CD8-positive, alpha-beta memory T cell (primary cell): ENCODE measurements at regions not wholly inside any gene's neighbourhood (a gene's known extent, or its start where the extent isn't known, plus 50 kb on each side); places are given as distances from the start of the nearest gene placed in this dataset.
"Not testable (repeated sequence)": the region's sequence is repeated elsewhere in the genome, so short reads cannot be mapped to it uniquely, and the experiment has no call there.

Experiments
- CTCF ChIA-PET: fragments of 350-600 bp; sonication (Branson Sonifier 250); formaldehyde crosslinking; loops from one replicate; lab custom pipeline; 2021; ENCODE audit warnings: antibody characterized with exemption; lab: Charles Lee
- POLR2A ChIA-PET: fragments of 350-600 bp; sonication (Branson Sonifier 250); formaldehyde crosslinking; loops from one replicate; lab custom pipeline; 2021; ENCODE audit warnings: antibody characterized with exemption; lab: Charles Lee
- DNase-seq, 5 donors: peaks; one replicate each; pipeline versions ENCODE4 v3.0.0 to v3.0.0-alpha.2; 2020 to 2022; ENCODE audit warnings: mixed read lengths in 1 of 5
- H3K27ac ChIP-seq: one replicate; pipeline ENCODE4 v1.7.0; 2013; ENCODE audit warnings: low read depth, mild to moderate bottlenecking, low read length, moderate library complexity
- H3K27me3 ChIP-seq: 2 replicates; pipeline ENCODE4 v1.7.0; 2013; ENCODE audit warnings: low read length, mild to moderate bottlenecking; ENCODE audit not compliant: insufficient read depth, poor library complexity, severe bottlenecking
- H3K36me3 ChIP-seq: 2 replicates; pipeline ENCODE4 v1.7.0; 2013; ENCODE audit warnings: mild to moderate bottlenecking, low read length, moderate library complexity; ENCODE audit not compliant: insufficient read depth
- H3K4me1 ChIP-seq: 2 replicates; pipeline ENCODE4 v1.7.0; 2013; ENCODE audit warnings: mild to moderate bottlenecking, low read length, moderate library complexity; ENCODE audit not compliant: insufficient read depth
- H3K4me3 ChIP-seq: 2 replicates; pipeline ENCODE4 v1.7.0; 2013; ENCODE audit warnings: mild to moderate bottlenecking, low read length
- H3K9me3 ChIP-seq: 2 replicates; pipeline ENCODE4 v1.7.0; 2013; ENCODE audit warnings: mild to moderate bottlenecking, low read length
- H3K27ac Mint-ChIP-seq, 8 donors: one replicate each; pipeline ENCODE4 v1.8.0; 2020 to 2021; ENCODE audit warnings: mixed read lengths in 8 of 8, mild to moderate bottlenecking in 6 of 8, inconsistent platforms in 3 of 8, moderate library complexity in 3 of 8
- H3K27me3 Mint-ChIP-seq, 2 donors: one replicate each; pipeline ENCODE4 v1.8.0; 2020 to 2021; ENCODE audit warnings: mixed read lengths in 2 of 2, mild to moderate bottlenecking in 1 of 2, moderate library complexity in 1 of 2
- H3K36me3 Mint-ChIP-seq, 3 donors: one replicate each; pipeline ENCODE4 v1.8.0; 2020 to 2021; ENCODE audit warnings: mixed read lengths in 3 of 3, inconsistent platforms in 1 of 3, mild to moderate bottlenecking in 1 of 3
- H3K4me1 Mint-ChIP-seq, 3 donors: one replicate each; pipeline ENCODE4 v1.8.0; 2020 to 2021; ENCODE audit warnings: mixed read lengths in 3 of 3, inconsistent platforms in 1 of 3, mild to moderate bottlenecking in 1 of 3
- H3K4me3 Mint-ChIP-seq, 7 donors: one replicate each; pipeline ENCODE4 v1.8.0; 2020 to 2021; ENCODE audit warnings: mixed read lengths in 7 of 7, mild to moderate bottlenecking in 6 of 7, moderate library complexity in 4 of 7, inconsistent platforms in 2 of 7
- H3K9me3 Mint-ChIP-seq, 5 donors: one replicate each; pipeline ENCODE4 v1.8.0; 2020 to 2022; ENCODE audit warnings: mixed read lengths in 5 of 5, mild to moderate bottlenecking in 3 of 5, moderate library complexity in 2 of 5, inconsistent platforms in 1 of 5

DNA sequence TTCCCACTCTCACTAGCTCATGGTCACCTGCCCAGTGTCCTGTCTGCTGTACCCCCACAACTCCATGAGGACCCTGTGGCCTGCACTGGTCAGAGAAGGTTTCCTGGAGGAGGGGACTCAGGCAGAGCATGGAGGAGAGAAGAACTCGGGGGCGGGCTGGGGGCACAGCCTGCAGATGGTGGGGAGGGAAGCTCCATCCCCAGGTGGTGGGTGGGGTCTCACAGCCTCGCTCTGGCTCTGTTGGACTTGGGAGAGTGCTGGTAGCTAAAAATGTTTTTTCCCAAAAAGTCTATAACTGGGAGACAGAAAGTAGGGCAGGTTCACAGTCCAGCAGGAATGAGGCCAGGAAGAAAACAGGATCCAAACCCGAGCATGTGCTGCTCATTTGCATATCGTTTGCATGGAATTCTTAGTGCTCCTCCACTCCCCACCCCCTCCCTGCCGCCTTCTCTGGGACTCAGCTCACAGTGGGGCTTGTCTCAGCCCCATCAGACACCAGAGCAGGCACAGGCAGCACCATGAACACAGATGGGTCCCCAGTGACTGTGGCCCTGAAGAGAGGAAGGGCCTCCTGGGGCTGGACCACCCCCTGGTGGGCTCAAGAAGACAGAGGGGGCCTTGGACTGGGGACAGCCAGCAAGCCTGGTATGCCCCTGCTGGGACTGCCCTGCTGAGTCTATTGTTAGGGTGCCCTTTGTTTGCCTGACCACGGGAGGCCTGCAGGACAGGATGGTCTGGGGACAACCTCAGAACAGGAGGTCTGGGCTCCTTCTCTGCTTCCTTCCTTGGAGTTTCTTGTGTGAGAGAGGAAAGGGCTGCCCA lies 67.0 kb upstream of the SFSWAP start:
- H3K27ac Mint-ChIP-seq = no peak overlapping the region
- no peaks in the 10 kb centered on the region for H3K4me1 Mint-ChIP-seq
- H3K36me3 ChIP-seq = no peaks in the 10 kb centered on the region
- ChIA-PET POLR2A (no interaction called here), CTCF (no interaction called here)
- H3K36me3 Mint-ChIP-seq = peaks cover 0 to 5% (median 0%) of the 10 kb centered on the region in 3 donors
- H3K4me1 ChIP-seq = no peaks in the 10 kb centered on the region
- DNase-seq = no peak
- H3K27me3 Mint-ChIP-seq = peaks cover 8 to 14% of the 10 kb centered on the region in 2 donors
- H3K9me3 Mint-ChIP-seq = no peaks in the 10 kb centered on the region
- H3K27me3 ChIP-seq = no peaks in the 10 kb centered on the region
- no peak overlapping the region for H3K4me3 ChIP-seq
- H3K4me3 Mint-ChIP-seq = no peak overlapping the region
- no peaks in the 10 kb centered on the region for H3K9me3 ChIP-seq
- H3K27ac ChIP-seq = no peak overlapping the region

DNA sequence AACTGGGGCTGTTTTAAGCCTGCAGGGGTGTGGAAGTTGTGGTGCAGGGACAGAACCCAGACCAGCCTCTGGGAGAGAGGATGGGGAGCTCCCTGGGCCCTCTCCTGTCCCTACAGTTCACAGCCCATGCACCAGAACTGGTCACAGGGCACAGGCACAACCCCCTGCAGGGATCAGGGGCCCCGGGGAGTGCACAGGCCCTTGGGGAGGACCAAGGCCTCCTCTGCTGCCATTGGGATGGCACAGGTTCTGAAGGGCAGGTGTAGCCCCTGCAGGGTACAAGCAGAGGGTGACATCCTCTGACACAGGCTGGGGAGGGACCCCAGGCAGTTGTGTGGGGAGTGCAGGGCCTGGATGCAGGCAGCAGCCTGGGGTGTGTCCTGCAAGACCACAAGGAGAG lies 66.4 kb upstream of the SFSWAP start:
- Mint-ChIP-seq H3K4me3 (no peak overlapping the region), H3K27ac (no peak overlapping the region), H3K4me1 (no peaks in the 10 kb centered on the region), H3K36me3 (peaks cover 0 to 5% (median 0%) of the 10 kb centered on the region in 3 donors), H3K9me3 (no peaks in the 10 kb centered on the region), H3K27me3 (peaks cover 9 to 14% of the 10 kb centered on the region in 2 donors)
- Histone ChIP-seq H3K27me3 (no peaks in the 10 kb centered on the region), H3K9me3 (no peaks in the 10 kb centered on the region), H3K4me1 (no peaks in the 10 kb centered on the region), H3K4me3 (no peak overlapping the region), H3K27ac (no peak overlapping the region), H3K36me3 (no peaks in the 10 kb centered on the region)
- no peak for DNase-seq
- ChIA-PET CTCF (no interaction called here), POLR2A (no interaction called here)

DNA sequence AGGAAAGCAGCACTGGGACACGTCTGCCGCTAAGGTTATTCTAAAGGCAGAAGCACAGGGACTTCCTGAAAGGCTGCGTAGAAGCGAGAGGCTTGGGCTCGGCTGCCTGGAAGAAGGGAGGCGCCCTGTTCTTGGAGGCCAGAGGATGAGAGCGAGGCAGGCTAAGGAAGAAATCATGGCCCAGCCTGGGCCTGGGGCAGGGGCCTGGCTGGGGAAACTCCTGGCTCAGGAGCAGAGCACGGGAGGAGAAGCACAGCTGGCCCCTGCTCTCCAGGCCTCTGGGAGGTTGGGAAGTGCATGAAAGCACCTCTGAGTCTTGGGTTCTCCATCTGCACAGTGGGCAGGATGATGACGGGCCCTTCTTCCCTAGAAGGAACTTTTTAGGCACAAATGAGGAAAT lies 66.0 kb upstream of the SFSWAP start:
- H3K27ac Mint-ChIP-seq, CTCF ChIA-PET, H3K4me3 ChIP-seq, H3K4me1 Mint-ChIP-seq, H3K36me3 ChIP-seq, H3K9me3 Mint-ChIP-seq, H3K27ac ChIP-seq, H3K9me3 ChIP-seq, H3K4me1 ChIP-seq, H3K36me3 Mint-ChIP-seq, DNase-seq, POLR2A ChIA-PET, H3K4me3 Mint-ChIP-seq, H3K27me3 ChIP-seq: not testable (repeated sequence)
- H3K27me3 Mint-ChIP-seq = peaks cover 12 to 13% of the 10 kb centered on the region in 2 donors

DNA sequence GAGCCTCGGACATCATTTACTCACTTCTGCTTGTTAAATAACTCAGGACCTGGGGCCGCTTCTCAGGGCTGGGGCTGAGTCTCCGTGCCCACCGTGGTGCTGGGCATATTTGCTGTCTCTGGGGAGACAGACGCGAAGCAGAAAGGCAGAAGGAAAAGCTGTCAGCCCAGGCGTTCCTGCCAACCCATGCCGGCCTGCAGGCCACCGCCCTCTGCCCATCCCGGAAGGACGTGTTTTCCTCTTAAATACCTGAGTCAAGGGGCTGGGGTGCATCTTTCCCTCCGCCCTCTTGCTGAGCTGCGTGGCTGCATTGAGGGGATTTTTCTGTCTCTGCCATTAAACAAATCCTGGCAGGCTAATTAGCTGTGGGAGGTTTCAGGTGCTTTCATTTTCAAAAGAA lies 65.3 kb upstream of the SFSWAP start:
- DNase-seq, H3K9me3 ChIP-seq, H3K4me1 ChIP-seq, POLR2A ChIA-PET, H3K9me3 Mint-ChIP-seq, H3K36me3 Mint-ChIP-seq, H3K36me3 ChIP-seq, H3K27ac Mint-ChIP-seq, H3K4me3 ChIP-seq, H3K27me3 ChIP-seq, H3K27ac ChIP-seq, CTCF ChIA-PET, H3K4me3 Mint-ChIP-seq, H3K4me1 Mint-ChIP-seq: not testable (repeated sequence)
- H3K27me3 Mint-ChIP-seq = peaks cover 6 to 14% of the 10 kb centered on the region in 2 donors

DNA sequence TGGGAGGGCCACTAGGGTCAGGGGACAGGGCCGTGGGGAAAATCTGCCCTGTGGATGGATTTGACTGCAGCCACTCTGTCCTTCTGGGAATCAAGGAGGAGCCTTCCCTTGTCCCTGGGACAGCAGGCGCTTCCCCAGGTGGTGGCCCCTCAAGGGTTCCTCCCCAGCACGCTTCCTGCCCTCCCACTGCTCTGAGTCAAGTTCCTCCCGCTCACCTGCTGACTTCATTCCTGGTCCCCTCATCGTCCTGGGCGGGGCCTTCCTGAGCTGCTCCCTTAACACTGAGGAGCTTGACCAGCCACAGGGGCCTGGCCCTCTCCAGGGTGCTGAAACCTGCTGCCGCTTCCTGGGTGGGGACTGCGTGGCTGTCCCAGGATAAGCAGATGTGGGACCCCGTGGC lies 64.4 kb upstream of the SFSWAP start:
- POLR2A ChIA-PET, H3K9me3 ChIP-seq, H3K36me3 ChIP-seq, H3K4me1 Mint-ChIP-seq, H3K4me3 Mint-ChIP-seq, H3K9me3 Mint-ChIP-seq, CTCF ChIA-PET, H3K4me3 ChIP-seq, H3K27me3 ChIP-seq, H3K27ac Mint-ChIP-seq, H3K4me1 ChIP-seq, H3K36me3 Mint-ChIP-seq, H3K27ac ChIP-seq, DNase-seq: not testable (repeated sequence)
- peaks cover 10 to 15% of the 10 kb centered on the region in 2 donors for H3K27me3 Mint-ChIP-seq

DNA sequence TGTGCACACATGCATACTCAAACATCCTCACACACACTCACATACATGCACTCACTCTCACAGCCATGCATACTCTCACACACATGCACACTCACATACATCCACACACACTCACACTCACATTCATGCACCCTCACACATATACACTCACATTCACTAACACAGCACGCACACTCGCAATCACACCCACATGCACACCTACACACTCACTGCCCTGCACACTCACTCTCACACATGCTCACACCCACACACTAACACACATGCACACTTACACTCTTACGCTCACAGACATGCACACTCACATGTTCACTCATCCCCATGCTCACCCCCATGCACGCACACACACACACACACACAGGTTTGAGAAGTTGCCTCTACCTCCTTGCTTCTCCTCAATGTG lies 63.2 kb upstream of the SFSWAP start:
- Histone ChIP-seq H3K4me3 (no peak overlapping the region), H3K36me3 (no peaks in the 10 kb centered on the region), H3K9me3 (no peaks in the 10 kb centered on the region), H3K27ac (no peak overlapping the region), H3K4me1 (no peaks in the 10 kb centered on the region), H3K27me3 (no peaks in the 10 kb centered on the region)
- peak overlapping the region in 1 of 8 donors; percentile 19 for H3K27ac Mint-ChIP-seq
- peaks cover 12% of the 10 kb centered on the region in 2 donors for H3K27me3 Mint-ChIP-seq
- H3K4me1 Mint-ChIP-seq = no peaks in the 10 kb centered on the region
- H3K4me3 Mint-ChIP-seq = no peak overlapping the region
- DNase-seq = no peak
- ChIA-PET CTCF (no interaction called here), POLR2A (no interaction called here)
- peaks cover 0 to 5% (median 0%) of the 10 kb centered on the region in 3 donors for H3K36me3 Mint-ChIP-seq
- H3K9me3 Mint-ChIP-seq = peaks cover 0 to 1% (median 0%) of the 10 kb centered on the region in 5 donors

DNA sequence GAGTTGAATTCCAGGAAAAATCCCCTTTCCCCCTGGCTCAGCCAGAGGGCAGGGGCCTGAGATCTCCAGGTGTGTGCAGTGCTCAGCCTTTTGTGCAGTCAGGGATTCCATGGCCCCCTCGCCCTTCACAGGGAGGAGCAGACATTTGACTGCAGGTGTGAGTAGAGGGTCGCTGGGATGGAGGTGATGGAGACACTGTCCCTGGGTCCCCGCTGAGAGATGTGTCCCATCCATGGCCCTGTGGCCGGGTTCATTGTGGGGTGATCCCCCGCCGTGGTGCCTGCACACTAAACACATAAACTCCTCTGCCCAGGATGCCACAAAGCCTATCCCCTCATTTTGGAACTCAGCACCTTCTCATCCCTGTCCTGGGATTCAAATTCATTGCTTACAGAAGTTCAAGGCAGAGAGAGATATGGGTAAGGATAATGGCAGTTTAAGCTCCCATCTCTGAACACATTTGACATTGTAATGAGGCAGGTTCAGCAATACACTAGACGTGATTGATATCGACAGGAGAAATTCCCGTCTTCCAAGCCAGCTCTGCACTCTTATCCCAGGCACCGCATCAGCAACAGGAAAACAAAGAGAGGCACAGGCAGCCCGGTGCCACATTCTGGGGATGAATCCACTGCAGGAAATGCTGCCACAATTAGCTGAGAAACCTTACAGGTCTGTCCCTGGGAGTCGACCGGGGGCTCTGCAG lies 55.3 kb upstream of the SFSWAP start:
- CTCF ChIA-PET, H3K4me1 ChIP-seq, H3K36me3 Mint-ChIP-seq: not testable (repeated sequence)

DNA sequence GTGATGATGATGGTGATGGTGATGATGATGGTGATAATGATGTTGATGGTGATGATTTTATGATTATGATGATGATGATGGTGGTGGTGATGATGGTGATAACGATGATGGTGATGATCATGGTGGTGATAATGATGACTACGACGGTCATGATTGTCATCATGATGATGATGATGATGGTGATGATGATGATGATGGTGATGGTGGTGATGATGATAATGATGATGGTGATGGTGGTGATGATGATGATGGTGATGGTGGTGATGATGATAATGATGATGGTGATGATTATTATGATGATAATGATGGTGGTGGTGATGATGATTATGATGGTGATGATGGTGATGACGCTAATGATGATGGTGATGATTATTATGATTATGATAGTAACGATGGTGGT lies 54.1 kb upstream of the SFSWAP start:
- H3K9me3 ChIP-seq, H3K27ac Mint-ChIP-seq, H3K27ac ChIP-seq, CTCF ChIA-PET, H3K36me3 Mint-ChIP-seq, H3K4me3 ChIP-seq, POLR2A ChIA-PET, H3K4me1 ChIP-seq, DNase-seq, H3K27me3 ChIP-seq, H3K4me1 Mint-ChIP-seq, H3K36me3 ChIP-seq, H3K9me3 Mint-ChIP-seq: not testable (repeated sequence)
- Mint-ChIP-seq H3K4me3 (peak overlapping the region in 1 of 7 donors; percentile 24), H3K27me3 (peaks cover 6 to 15% of the 10 kb centered on the region in 2 donors)

More for the DNA sequence above, 55.3 kb upstream of the SFSWAP start:
- H3K4me3 ChIP-seq, POLR2A ChIA-PET, H3K27ac Mint-ChIP-seq, DNase-seq, H3K27me3 ChIP-seq, H3K9me3 ChIP-seq, H3K4me3 Mint-ChIP-seq, H3K4me1 Mint-ChIP-seq, H3K36me3 ChIP-seq, H3K9me3 Mint-ChIP-seq, H3K27ac ChIP-seq: not testable (repeated sequence)
- peaks cover 12 to 17% of the 10 kb centered on the region in 2 donors for H3K27me3 Mint-ChIP-seq
